ENCODE measurements at regions not wholly inside any gene's neighbourhood (a gene's known extent, or its start where the extent isn't known, plus 50 kb on each side); places are given as distances from the start of the nearest gene placed in this dataset.

- H3K36me3 ChIP-seq (ENCODE audit: control insufficient read depth, insufficient read depth, low read length) = no peaks in the 10 kb centered on the region
- no peak overlapping the region for H2AFZ ChIP-seq (ENCODE audit: low read length)
- H3K4me1 ChIP-seq (ENCODE audit: control insufficient read depth, extremely low read depth, insufficient read depth, low read length) = no peaks in the 10 kb centered on the region
- no peaks in the 10 kb centered on the region for H3K79me2 ChIP-seq (ENCODE audit: control insufficient read depth, insufficient read depth, low read length)
- DNase-seq (ENCODE audit: low read depth in 2 of 2) = peak in 1 of 2 donors; percentile 56
- H3K4me2 ChIP-seq (ENCODE audit: extremely low read depth, insufficient read depth, low read length) = no peak overlapping the region
- no peak overlapping the region for H3K27ac ChIP-seq (ENCODE audit: insufficient read depth, low read length)
- H3K9ac ChIP-seq (ENCODE audit: insufficient read depth, low read length) = no peak overlapping the region
- H3K9me3 ChIP-seq (ENCODE audit: control insufficient read depth, insufficient read depth, low read depth, low read length) = no peaks in the 10 kb centered on the region
- no peaks in the 10 kb centered on the region for H4K20me1 ChIP-seq (ENCODE audit: control insufficient read depth, extremely low read depth, insufficient read depth, low read length)
- H3K27me3 ChIP-seq (ENCODE audit: control insufficient read depth, insufficient read depth, low read length) = no peaks in the 10 kb centered on the region
- no peak for TF ChIP-seq EZH2 (IDR thresholded peaks at IDR 0.05; ENCODE audit: low read length, missing control alignments)
- TF ChIP-seq, protein P1, sequence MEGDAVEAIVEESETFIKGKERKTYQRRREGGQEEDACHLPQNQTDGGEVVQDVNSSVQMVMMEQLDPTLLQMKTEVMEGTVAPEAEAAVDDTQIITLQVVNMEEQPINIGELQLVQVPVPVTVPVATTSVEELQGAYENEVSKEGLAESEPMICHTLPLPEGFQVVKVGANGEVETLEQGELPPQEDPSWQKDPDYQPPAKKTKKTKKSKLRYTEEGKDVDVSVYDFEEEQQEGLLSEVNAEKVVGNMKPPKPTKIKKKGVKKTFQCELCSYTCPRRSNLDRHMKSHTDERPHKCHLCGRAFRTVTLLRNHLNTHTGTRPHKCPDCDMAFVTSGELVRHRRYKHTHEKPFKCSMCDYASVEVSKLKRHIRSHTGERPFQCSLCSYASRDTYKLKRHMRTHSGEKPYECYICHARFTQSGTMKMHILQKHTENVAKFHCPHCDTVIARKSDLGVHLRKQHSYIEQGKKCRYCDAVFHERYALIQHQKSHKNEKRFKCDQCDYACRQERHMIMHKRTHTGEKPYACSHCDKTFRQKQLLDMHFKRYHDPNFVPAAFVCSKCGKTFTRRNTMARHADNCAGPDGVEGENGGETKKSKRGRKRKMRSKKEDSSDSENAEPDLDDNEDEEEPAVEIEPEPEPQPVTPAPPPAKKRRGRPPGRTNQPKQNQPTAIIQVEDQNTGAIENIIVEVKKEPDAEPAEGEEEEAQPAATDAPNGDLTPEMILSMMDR (conservative IDR thresholded peaks at IDR 0.05 in 1 of 2, IDR thresholded peaks at IDR 0.05 in 1 of 2; ENCODE audit: low read depth in 1 of 2, low read length in 2 of 2) = no peak
- H3K4me3 ChIP-seq (replicated peaks in 1 of 4; ENCODE audit: control extremely low read depth in 1 of 4, insufficient read depth in 1 of 4, low read depth in 3 of 4, low read length in 4 of 4) = no peak overlapping the region
Observed at GRCh38 chr6:159400826-159401225, 231.6 kb downstream of the FNDC1 start.

GRCh38 chr6:159399751-159400221 is 230.6 kb downstream of the FNDC1 start:
- no peak overlapping the region for H3K9ac ChIP-seq (ENCODE audit: insufficient read depth, low read length)
- no peak overlapping the region for H3K4me3 ChIP-seq (replicated peaks in 1 of 4; ENCODE audit: control extremely low read depth in 1 of 4, insufficient read depth in 1 of 4, low read depth in 3 of 4, low read length in 4 of 4)
- peak in 1 of 2 donors; percentile 23 for DNase-seq (ENCODE audit: low read depth in 2 of 2)
- H3K4me2 ChIP-seq (ENCODE audit: extremely low read depth, insufficient read depth, low read length) = no peak overlapping the region
- H2AFZ ChIP-seq (ENCODE audit: low read length) = no peak overlapping the region
- no peaks in the 10 kb centered on the region for H3K27me3 ChIP-seq (ENCODE audit: control insufficient read depth, insufficient read depth, low read length)
- no peaks in the 10 kb centered on the region for H3K4me1 ChIP-seq (ENCODE audit: control insufficient read depth, extremely low read depth, insufficient read depth, low read length)
- no peak overlapping the region for H3K27ac ChIP-seq (ENCODE audit: insufficient read depth, low read length)
- no peaks in the 10 kb centered on the region for H3K79me2 ChIP-seq (ENCODE audit: control insufficient read depth, insufficient read depth, low read length)
- H4K20me1 ChIP-seq (ENCODE audit: control insufficient read depth, extremely low read depth, insufficient read depth, low read length) = no peaks in the 10 kb centered on the region
- H3K36me3 ChIP-seq (ENCODE audit: control insufficient read depth, insufficient read depth, low read length) = no peaks in the 10 kb centered on the region
- TF ChIP-seq, protein P1 (conservative IDR thresholded peaks at IDR 0.05 in 1 of 2, IDR thresholded peaks at IDR 0.05 in 1 of 2; ENCODE audit: low read depth in 1 of 2, low read length in 2 of 2) = no peak
- TF ChIP-seq EZH2 (IDR thresholded peaks at IDR 0.05; ENCODE audit: low read length, missing control alignments) = no peak
- H3K9me3 ChIP-seq (ENCODE audit: control insufficient read depth, insufficient read depth, low read depth, low read length) = no peaks in the 10 kb centered on the region

DNA sequence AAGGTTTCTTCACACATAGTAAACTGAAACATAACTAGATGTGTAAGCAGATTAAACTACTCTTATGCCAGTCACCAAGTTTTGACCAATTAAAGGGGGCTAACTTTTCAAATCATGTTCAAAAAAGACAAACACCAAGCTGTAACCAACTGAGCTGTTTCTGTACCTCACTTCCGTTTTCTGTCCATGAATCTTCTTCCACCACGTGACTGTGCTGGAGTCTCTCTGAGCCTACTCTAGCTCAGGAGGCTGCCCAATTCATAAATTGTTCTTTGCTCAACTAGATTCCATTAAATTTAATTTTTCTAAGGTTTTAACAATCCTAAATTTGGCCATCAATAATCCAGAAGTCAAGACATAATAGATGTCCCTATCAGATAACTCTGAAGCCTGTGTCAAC is 229.4 kb downstream of the FNDC1 start:
- H3K27ac ChIP-seq (ENCODE audit: insufficient read depth, low read length) = no peak overlapping the region
- no peaks in the 10 kb centered on the region for H4K20me1 ChIP-seq (ENCODE audit: control insufficient read depth, extremely low read depth, insufficient read depth, low read length)
- no peaks in the 10 kb centered on the region for H3K4me1 ChIP-seq (ENCODE audit: control insufficient read depth, extremely low read depth, insufficient read depth, low read length)
- TF ChIP-seq, protein P1 (conservative IDR thresholded peaks at IDR 0.05 in 1 of 2, IDR thresholded peaks at IDR 0.05 in 1 of 2; ENCODE audit: low read depth in 1 of 2, low read length in 2 of 2) = no peak
- no peak for TF ChIP-seq EZH2 (IDR thresholded peaks at IDR 0.05; ENCODE audit: low read length, missing control alignments)
- H3K27me3 ChIP-seq (ENCODE audit: control insufficient read depth, insufficient read depth, low read length) = no peaks in the 10 kb centered on the region
- H3K9me3 ChIP-seq (ENCODE audit: control insufficient read depth, insufficient read depth, low read depth, low read length) = no peaks in the 10 kb centered on the region
- no peaks in the 10 kb centered on the region for H3K79me2 ChIP-seq (ENCODE audit: control insufficient read depth, insufficient read depth, low read length)
- no peak overlapping the region for H3K9ac ChIP-seq (ENCODE audit: insufficient read depth, low read length)
- H3K36me3 ChIP-seq (ENCODE audit: control insufficient read depth, insufficient read depth, low read length) = no peaks in the 10 kb centered on the region
- H2AFZ ChIP-seq (ENCODE audit: low read length) = no peak overlapping the region
- DNase-seq (ENCODE audit: low read depth in 2 of 2) = no peak
- no peak overlapping the region for H3K4me3 ChIP-seq (replicated peaks in 1 of 4; ENCODE audit: control extremely low read depth in 1 of 4, insufficient read depth in 1 of 4, low read depth in 3 of 4, low read length in 4 of 4)
- H3K4me2 ChIP-seq (ENCODE audit: extremely low read depth, insufficient read depth, low read length) = no peak overlapping the region
